Tibial nerve (tissue), 3 donors: ENCODE measurements at regions not wholly inside any gene's neighbourhood (a gene's known extent, or its start where the extent isn't known, plus 50 kb on each side); places are given as distances from the start of the nearest gene placed in this dataset.

ENCODE experiments used
- CTCF ChIP-seq, 5 experiments: fragments of 200-600 bp in 3 of 5; fragments of 450-650 bp in 2 of 5; sonication (generic) in 3 of 5; IDR thresholded peaks; one replicate each; pipeline ENCODE4 v1.5.1; 2016 to 2019; ENCODE audit warnings: antibody characterized with exemption in 5 of 5, mild to moderate bottlenecking in 3 of 5, moderate library complexity in 2 of 5
- POLR2A ChIP-seq, 2 donors: fragments of 450-650 bp; IDR thresholded peaks; one replicate each; pipeline ENCODE4 v1.6.1; 2017; ENCODE audit warnings: antibody characterized with exemption in 2 of 2, mild to moderate bottlenecking in 2 of 2, moderate library complexity in 2 of 2

- no peak for TF ChIP-seq POLR2A (IDR thresholded peaks at IDR 0.05)
- no peak for TF ChIP-seq CTCF (IDR thresholded peaks at IDR 0.05)
These were observed 164.4 kb downstream of the SCG2 start for GRCh38 chr2:223437788-223438187.
